ENCODE measurements at regions not wholly inside any gene's neighbourhood (a gene's known extent, or its start where the extent isn't known, plus 50 kb on each side); places are given as distances from the start of the nearest gene placed in this dataset.

DNA sequence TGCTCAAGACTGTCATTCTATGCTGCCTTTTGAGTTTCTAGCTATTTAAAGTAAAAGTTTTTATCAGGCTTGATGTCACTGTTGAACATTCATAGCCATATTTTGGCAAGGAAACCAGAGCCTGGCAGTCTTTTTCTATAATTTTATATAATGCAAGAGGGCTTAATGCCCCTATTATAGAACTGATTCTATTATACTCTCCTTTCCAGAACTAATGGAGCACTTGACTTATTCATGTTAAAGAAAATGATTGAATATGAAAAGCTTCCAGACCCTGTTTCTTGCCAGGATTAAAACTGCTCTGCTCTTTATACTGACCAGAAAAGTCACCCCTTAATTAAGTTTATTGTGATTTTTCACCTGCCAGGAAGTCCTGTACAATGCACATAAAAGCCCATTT, 337.6 kb upstream of the CHRM2 start:
- H3K4me3 ChIP-seq (ENCODE audit: low read length) = no peak overlapping the region
- no peak overlapping the region for H3K27ac ChIP-seq (ENCODE audit: low read depth, low read length)
- H3K9me3 ChIP-seq (ENCODE audit: insufficient read depth, low read depth, low read length) = peaks cover 7% of the 10 kb centered on the region; the same call in 1 of the 2 replicates
- H3K36me3 ChIP-seq (ENCODE audit: insufficient read depth, low read length) = no peaks in the 10 kb centered on the region
- H3K27me3 ChIP-seq (ENCODE audit: insufficient read depth, low read length) = no peaks in the 10 kb centered on the region
- no peaks in the 10 kb centered on the region for H3K4me1 ChIP-seq (ENCODE audit: insufficient read depth, low read length)
- H3K9ac ChIP-seq (ENCODE audit: low read depth, low read length) = no peak overlapping the region

DNA sequence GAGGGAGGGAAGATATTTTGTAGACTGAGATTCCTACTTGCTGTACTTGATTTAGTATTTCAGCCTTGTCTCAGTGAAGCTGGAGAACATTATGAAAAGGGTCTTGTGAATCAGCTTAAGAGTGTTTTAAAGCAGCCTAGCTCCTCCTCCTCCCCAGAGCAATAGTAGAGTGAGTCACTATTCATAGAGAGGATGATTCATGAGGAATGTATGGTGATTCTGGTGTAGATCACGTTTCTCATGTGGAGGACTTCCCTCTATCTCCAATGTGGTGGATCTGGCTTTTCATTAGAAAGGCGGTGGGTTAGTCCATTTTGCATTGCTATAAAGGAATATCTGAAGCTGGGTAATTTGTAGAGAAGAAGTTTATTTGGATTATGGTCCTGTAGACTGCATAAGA, 340.1 kb upstream of the CHRM2 start:
- H3K4me1 ChIP-seq (ENCODE audit: insufficient read depth, low read length) = no peaks in the 10 kb centered on the region
- no peaks in the 10 kb centered on the region for H3K36me3 ChIP-seq (ENCODE audit: insufficient read depth, low read length)
- H3K9me3 ChIP-seq (ENCODE audit: insufficient read depth, low read depth, low read length) = peaks cover 7% of the 10 kb centered on the region; the same call in 1 of the 2 replicates
- H3K4me3 ChIP-seq (ENCODE audit: low read length) = no peak overlapping the region
- no peak overlapping the region for H3K27ac ChIP-seq (ENCODE audit: low read depth, low read length)
- 68% methylated on average over 2 of the region's 2 CpGs for WGBS
- H3K27me3 ChIP-seq (ENCODE audit: insufficient read depth, low read length) = no peaks in the 10 kb centered on the region
- H3K9ac ChIP-seq (ENCODE audit: low read depth, low read length) = no peak overlapping the region

DNA sequence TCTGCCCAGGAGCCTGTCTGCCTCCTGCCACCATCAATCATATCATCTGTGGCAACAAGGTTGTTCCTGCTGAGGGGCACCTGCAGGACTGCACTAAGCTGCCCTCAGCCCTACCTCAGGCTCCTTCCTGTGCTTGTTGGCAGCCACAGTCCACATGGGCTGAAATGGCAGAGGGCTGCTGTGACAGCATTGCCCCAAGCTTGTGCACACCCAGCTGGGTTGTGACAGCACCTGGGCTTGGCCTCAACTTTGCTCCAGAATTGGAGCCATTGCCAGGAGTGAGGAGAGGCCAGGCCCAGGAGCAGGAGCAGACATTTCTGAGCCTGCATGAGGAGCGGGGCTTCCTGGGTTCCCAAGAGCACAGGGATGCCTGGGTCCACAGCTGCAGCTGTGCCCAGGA, 340.9 kb upstream of the CHRM2 start:
- Histone ChIP-seq H3K9me3 (ENCODE audit: insufficient read depth, low read depth, low read length) (peaks cover 7% of the 10 kb centered on the region; the same call in 1 of the 2 replicates), H3K9ac (ENCODE audit: low read depth, low read length) (no peak overlapping the region), H3K4me3 (ENCODE audit: low read length) (no peak overlapping the region), H3K4me1 (ENCODE audit: insufficient read depth, low read length) (no peaks in the 10 kb centered on the region), H3K27ac (ENCODE audit: low read depth, low read length) (no peak overlapping the region), H3K36me3 (ENCODE audit: insufficient read depth, low read length) (no peaks in the 10 kb centered on the region), H3K27me3 (ENCODE audit: insufficient read depth, low read length) (no peaks in the 10 kb centered on the region)
- WGBS = 83% methylated on average over 1 of the region's 1 CpG

DNA sequence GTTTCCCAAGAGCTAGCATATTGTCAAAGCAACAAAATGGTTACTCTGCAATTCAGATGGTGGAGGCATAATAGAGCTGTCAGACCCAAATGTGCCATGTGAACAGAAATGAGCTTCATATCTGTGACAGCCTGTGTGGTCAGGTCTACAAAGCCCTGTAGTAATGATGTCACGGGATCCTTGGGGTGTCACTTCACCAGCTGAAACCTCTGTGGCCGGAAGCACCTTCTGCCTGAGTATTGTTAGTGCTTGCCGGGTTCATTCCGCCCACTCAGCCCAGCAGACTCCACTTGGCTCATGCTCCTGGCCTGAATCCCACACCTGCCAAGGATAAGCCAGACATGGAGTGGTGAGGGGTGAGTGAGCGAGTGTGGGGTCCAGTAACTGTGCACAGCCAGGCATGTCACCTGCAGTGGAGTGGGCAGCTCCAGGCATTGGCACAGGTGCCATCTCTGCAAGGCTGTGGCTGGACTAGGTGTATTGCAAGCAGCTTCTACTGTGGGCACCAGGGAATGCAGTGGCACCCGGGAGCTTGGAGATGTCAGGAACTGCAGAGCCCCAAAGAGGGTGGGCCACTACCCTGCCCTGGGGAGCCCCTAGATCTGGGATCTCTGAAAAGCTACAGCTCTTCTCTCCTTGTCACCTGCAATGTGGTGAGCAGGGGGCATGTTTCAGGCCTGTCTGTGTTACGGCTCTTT, 341.9 kb upstream of the CHRM2 start:
- no peak overlapping the region for H3K4me3 ChIP-seq (ENCODE audit: low read length)
- H3K4me1 ChIP-seq (ENCODE audit: insufficient read depth, low read length) = no peaks in the 10 kb centered on the region
- no peak overlapping the region for H3K9ac ChIP-seq (ENCODE audit: low read depth, low read length)
- peaks cover 7% of the 10 kb centered on the region; the same call in 1 of the 2 replicates for H3K9me3 ChIP-seq (ENCODE audit: insufficient read depth, low read depth, low read length)
- no peak overlapping the region for H3K27ac ChIP-seq (ENCODE audit: low read depth, low read length)
- no peaks in the 10 kb centered on the region for H3K27me3 ChIP-seq (ENCODE audit: insufficient read depth, low read length)
- WGBS = 96% methylated on average over 7 of the region's 7 CpGs
- no peaks in the 10 kb centered on the region for H3K36me3 ChIP-seq (ENCODE audit: insufficient read depth, low read length)

DNA sequence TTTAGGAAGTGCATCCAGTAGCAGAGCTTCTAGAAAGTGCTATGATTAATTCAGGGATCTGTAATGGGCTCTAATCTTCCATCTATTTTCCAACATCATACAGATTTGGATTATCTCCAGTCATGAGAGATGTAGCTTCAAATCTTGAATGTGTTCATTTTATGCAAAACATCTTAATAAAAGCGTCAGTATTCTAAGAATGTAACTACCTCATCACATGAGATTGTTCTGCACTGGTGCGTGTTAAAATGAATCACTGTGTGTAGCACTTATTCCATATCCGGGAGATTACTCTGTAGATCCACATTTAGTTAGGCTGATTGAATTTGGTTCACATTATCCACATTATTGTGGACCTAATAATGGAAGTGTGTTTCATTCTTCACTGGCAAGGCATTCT, 344.9 kb upstream of the CHRM2 start:
- no peaks in the 10 kb centered on the region for H3K36me3 ChIP-seq (ENCODE audit: insufficient read depth, low read length)

DNA sequence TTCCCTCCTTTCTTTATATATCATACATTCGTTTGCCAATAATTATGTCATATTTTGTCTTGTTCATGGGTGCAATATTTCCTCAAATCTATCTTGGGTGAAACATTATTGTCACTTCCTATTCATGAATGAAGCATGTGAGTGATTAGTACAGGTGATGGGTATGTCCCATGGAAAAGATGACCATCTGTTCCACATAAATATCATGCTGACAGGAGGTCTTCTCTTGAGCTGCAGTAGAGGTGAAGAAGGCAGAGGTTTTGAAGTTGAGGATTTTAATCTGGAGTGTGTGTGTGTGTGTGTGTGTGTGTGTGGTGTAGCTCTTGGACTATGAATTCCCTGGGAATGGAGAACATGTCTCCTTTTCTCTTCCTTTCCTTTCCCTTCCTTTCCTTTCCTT, 350.5 kb upstream of the CHRM2 start:
- Histone ChIP-seq H3K27me3 (ENCODE audit: insufficient read depth, low read length) (no peaks in the 10 kb centered on the region), H3K36me3 (ENCODE audit: insufficient read depth, low read length) (no peaks in the 10 kb centered on the region), H3K4me1 (ENCODE audit: insufficient read depth, low read length) (peaks cover 5% of the 10 kb centered on the region; the same call in 1 of the 2 replicates), H3K9ac (ENCODE audit: low read depth, low read length) (no peak overlapping the region), H3K27ac (ENCODE audit: low read depth, low read length) (no peak overlapping the region), H3K9me3 (ENCODE audit: insufficient read depth, low read depth, low read length) (no peaks in the 10 kb centered on the region), H3K4me3 (ENCODE audit: low read length) (no peak overlapping the region)
- no CpG with 5 or more reads among the region's 1 CpG for WGBS

More for the DNA sequence above, 344.9 kb upstream of the CHRM2 start:
- H3K27ac ChIP-seq (ENCODE audit: low read depth, low read length) = no peak overlapping the region
- 100% methylated on average over 3 of the region's 3 CpGs for WGBS
- no peak overlapping the region for H3K9ac ChIP-seq (ENCODE audit: low read depth, low read length)
- no peaks in the 10 kb centered on the region for H3K4me1 ChIP-seq (ENCODE audit: insufficient read depth, low read length)
- H3K27me3 ChIP-seq (ENCODE audit: insufficient read depth, low read length) = no peaks in the 10 kb centered on the region
- H3K4me3 ChIP-seq (ENCODE audit: low read length) = no peak overlapping the region
- H3K9me3 ChIP-seq (ENCODE audit: insufficient read depth, low read depth, low read length) = peaks cover 7% of the 10 kb centered on the region; the same call in 1 of the 2 replicates

DNA sequence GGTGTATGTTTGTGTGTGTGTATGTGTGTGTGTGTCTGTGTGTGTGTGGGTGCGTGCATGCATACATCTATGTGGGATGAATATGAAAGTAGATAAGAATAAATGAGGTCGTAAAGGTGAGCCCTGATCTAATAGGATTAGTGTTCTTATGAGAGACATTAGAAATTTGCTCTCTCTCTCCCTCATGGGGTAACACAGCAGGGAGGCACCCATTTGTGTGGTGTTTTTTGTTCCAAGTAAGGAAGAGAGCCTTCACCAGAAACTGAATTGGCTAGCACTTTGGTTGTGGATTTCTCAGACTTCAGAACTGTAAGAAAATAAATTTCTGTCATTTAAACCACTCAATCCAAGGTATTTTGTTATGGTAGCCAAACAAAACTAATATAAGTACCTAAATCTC, 353.7 kb upstream of the CHRM2 start:
- peaks cover 2% of the 10 kb centered on the region; the same call in 1 of the 2 replicates for H3K9me3 ChIP-seq (ENCODE audit: insufficient read depth, low read depth, low read length)
- H3K27ac ChIP-seq (ENCODE audit: low read depth, low read length) = no peak overlapping the region
- WGBS = 79% methylated on average over 2 of the region's 2 CpGs
- no peak overlapping the region for H3K9ac ChIP-seq (ENCODE audit: low read depth, low read length)
- H3K36me3 ChIP-seq (ENCODE audit: insufficient read depth, low read length) = no peaks in the 10 kb centered on the region
- peaks cover 5% of the 10 kb centered on the region; the same call in 1 of the 2 replicates for H3K4me1 ChIP-seq (ENCODE audit: insufficient read depth, low read length)
- no peaks in the 10 kb centered on the region for H3K27me3 ChIP-seq (ENCODE audit: insufficient read depth, low read length)
- no peak overlapping the region for H3K4me3 ChIP-seq (ENCODE audit: low read length)

DNA sequence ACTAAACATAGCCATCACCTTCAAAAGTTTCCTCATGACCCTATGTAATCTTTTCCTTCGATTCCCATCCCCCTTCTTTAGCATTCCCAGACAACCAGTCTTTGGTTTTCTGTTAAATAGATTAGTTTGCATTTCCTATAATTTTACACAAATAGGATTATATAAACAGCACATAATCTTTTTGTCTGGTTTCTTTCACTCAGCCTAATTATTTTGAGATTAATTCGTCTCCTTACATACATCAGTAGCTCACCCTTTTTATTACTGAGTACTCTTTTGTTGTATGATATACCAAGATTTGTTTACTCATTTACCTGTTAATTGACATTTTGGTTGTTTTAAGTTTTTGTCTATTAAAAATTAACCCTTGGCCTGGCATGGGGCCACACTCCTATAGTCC, 354.7 kb upstream of the CHRM2 start:
- Histone ChIP-seq H3K4me3 (ENCODE audit: low read length) (no peak overlapping the region), H3K36me3 (ENCODE audit: insufficient read depth, low read length) (no peaks in the 10 kb centered on the region), H3K9ac (ENCODE audit: low read depth, low read length) (no peak overlapping the region), H3K4me1 (ENCODE audit: insufficient read depth, low read length) (peaks cover 5% of the 10 kb centered on the region; the same call in 1 of the 2 replicates), H3K9me3 (ENCODE audit: insufficient read depth, low read depth, low read length) (peaks cover 7% of the 10 kb centered on the region; the same call in 1 of the 2 replicates), H3K27me3 (ENCODE audit: insufficient read depth, low read length) (no peaks in the 10 kb centered on the region), H3K27ac (ENCODE audit: low read depth, low read length) (no peak overlapping the region)
- no CpG with 5 or more reads among the region's 2 CpGs for WGBS

DNA sequence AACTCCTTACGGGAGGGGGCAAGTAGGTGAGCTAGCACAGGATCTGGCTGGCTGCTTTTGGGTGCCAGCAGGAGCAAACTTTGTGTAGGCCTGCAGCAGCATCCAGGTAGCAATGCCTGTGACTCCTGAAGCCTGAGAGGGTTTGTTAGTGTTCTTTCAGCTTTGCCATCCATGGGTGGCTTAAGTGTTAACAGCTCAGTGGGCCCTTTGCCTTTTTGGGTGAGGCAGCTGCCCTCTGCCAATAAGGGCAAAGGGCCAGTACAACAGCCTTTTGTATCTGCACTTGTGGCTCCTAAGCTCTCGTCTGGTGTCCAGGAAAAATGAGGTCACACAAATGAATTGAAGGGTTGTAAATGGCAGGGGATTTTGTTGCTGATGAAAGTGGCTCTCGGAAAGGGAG, 359.0 kb upstream of the CHRM2 start:
- Histone ChIP-seq H3K9me3 (ENCODE audit: insufficient read depth, low read depth, low read length) (peaks cover 7% of the 10 kb centered on the region; the same call in 1 of the 2 replicates), H3K27ac (ENCODE audit: low read depth, low read length) (no peak overlapping the region), H3K4me3 (ENCODE audit: low read length) (no peak overlapping the region), H3K27me3 (ENCODE audit: insufficient read depth, low read length) (no peaks in the 10 kb centered on the region), H3K9ac (ENCODE audit: low read depth, low read length) (no peak overlapping the region), H3K36me3 (ENCODE audit: insufficient read depth, low read length) (no peaks in the 10 kb centered on the region), H3K4me1 (ENCODE audit: insufficient read depth, low read length) (0 out of 2 replicates have a peak, but pooled peaks cover 3% of the 10 kb centered on the region)
- WGBS = 93% methylated on average over 3 of the region's 3 CpGs

DNA sequence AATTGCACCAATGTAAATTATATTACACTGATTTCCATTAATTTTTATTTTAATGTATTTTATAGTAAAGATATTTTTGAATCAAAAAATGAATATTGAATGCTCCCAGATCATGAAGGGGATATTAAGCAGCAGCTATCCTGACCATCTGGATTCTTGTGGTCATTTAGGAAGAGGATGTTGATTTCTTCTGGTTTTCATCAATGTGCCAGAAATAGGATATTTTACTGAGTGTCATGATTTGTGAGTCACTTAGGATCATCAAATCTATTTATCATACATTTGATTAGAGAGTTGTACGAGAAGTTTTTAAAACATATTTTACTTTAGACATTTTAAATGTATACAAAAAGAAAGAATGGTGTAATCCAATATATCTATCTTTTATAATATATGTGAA, 366.3 kb upstream of the CHRM2 start:
- Histone ChIP-seq H3K4me1 (ENCODE audit: insufficient read depth, low read length) (0 out of 2 replicates have a peak, but pooled peaks cover 3% of the 10 kb centered on the region), H3K4me3 (ENCODE audit: low read length) (no peak overlapping the region), H3K36me3 (ENCODE audit: insufficient read depth, low read length) (no peaks in the 10 kb centered on the region), H3K27me3 (ENCODE audit: insufficient read depth, low read length) (no peaks in the 10 kb centered on the region), H3K9me3 (ENCODE audit: insufficient read depth, low read depth, low read length) (no peaks in the 10 kb centered on the region), H3K27ac (ENCODE audit: low read depth, low read length) (no peak overlapping the region), H3K9ac (ENCODE audit: low read depth, low read length) (no peak overlapping the region)
- no CpG with 5 or more reads among the region's 1 CpG for WGBS

DNA sequence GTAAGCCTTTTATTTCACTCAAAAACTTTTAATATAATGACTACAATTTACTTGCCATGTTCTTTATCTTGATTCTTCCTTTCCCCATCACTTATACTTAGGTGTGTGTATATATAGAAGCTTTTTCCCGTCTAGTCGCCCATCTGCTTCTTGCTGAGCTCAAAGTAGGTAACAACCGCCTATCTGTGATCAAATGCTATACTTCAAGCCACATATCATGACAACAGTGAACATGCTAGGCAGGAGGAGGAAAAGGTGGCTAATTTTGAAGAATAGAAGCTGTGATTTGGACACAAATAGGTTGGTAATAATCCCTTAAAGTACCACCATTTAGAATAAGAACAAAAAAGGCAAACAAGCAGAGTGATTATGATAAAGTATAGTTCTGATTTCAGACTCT, 367.3 kb upstream of the CHRM2 start:
- Histone ChIP-seq H3K9me3 (ENCODE audit: insufficient read depth, low read depth, low read length) (no peaks in the 10 kb centered on the region), H3K4me1 (ENCODE audit: insufficient read depth, low read length) (0 out of 2 replicates have a peak, but pooled peaks cover 3% of the 10 kb centered on the region), H3K4me3 (ENCODE audit: low read length) (no peak overlapping the region), H3K27me3 (ENCODE audit: insufficient read depth, low read length) (no peaks in the 10 kb centered on the region), H3K9ac (ENCODE audit: low read depth, low read length) (no peak overlapping the region), H3K27ac (ENCODE audit: low read depth, low read length) (no peak overlapping the region), H3K36me3 (ENCODE audit: insufficient read depth, low read length) (no peaks in the 10 kb centered on the region)
- no CpG with 5 or more reads among the region's 3 CpGs for WGBS

Measured in HUES64 (cell line).